ENCODE measurements at regions not wholly inside any gene's neighbourhood (a gene's known extent, or its start where the extent isn't known, plus 50 kb on each side); places are given as distances from the start of the nearest gene placed in this dataset.

DNA sequence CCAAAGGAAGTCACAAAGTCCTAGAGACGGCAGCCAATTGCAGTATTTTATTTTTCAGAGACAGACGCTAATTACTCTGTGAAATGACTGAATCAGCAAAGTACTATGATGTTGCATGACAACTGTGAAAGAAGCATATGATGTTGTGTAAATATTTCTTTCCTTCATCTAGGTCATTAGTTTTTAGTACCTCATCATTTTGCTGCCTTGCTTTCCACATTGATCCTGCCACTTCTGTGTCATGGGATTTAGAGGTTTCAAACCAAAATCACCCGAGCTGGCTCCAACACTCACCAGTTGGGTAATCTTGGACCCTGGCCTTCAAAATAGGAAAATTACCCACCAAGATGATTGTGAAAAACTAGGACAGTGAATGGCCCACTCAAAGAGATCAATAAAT, 585.2 kb downstream of the ACTL7B start:
- ATAC-seq (ENCODE audit: insufficient read depth, low FRiP score): no peak

GRCh38 chr9:108270051-108270450, 585.7 kb downstream of the ACTL7B start:
- Histone ChIP-seq H3K27ac (ENCODE audit: low read depth in 1 of 2, low read length in 1 of 2) (no peak overlapping the region), H3K36me3 (ENCODE audit: control insufficient read depth in 4 of 4, insufficient read depth in 4 of 4, low read length in 4 of 4) (no peaks in the 10 kb centered on the region), H3K4me1 (ENCODE audit: control insufficient read depth in 5 of 5, insufficient read depth in 5 of 5, low read length in 5 of 5) (peaks cover 0 to 26% (median 0%) of the 10 kb centered on the region in 5 donors), H3K9me3 (ENCODE audit: control insufficient read depth in 4 of 4, insufficient read depth in 3 of 4, low read length in 3 of 4) (no peaks in the 10 kb centered on the region), H3K4me3 (no peak overlapping the region), H3K9ac (ENCODE audit: insufficient read depth in 1 of 2, low read length in 2 of 2) (no peak overlapping the region), H3K27me3 (ENCODE audit: control insufficient read depth in 3 of 3, insufficient read depth in 3 of 3, low read length in 2 of 3) (no peaks in the 10 kb centered on the region)
- 92 to 100% methylated on average over 1 of the region's 1 CpG for WGBS, 2 donors
- ATAC-seq (ENCODE audit: insufficient read depth, low FRiP score): no peak
- TF ChIP-seq, protein P1, sequence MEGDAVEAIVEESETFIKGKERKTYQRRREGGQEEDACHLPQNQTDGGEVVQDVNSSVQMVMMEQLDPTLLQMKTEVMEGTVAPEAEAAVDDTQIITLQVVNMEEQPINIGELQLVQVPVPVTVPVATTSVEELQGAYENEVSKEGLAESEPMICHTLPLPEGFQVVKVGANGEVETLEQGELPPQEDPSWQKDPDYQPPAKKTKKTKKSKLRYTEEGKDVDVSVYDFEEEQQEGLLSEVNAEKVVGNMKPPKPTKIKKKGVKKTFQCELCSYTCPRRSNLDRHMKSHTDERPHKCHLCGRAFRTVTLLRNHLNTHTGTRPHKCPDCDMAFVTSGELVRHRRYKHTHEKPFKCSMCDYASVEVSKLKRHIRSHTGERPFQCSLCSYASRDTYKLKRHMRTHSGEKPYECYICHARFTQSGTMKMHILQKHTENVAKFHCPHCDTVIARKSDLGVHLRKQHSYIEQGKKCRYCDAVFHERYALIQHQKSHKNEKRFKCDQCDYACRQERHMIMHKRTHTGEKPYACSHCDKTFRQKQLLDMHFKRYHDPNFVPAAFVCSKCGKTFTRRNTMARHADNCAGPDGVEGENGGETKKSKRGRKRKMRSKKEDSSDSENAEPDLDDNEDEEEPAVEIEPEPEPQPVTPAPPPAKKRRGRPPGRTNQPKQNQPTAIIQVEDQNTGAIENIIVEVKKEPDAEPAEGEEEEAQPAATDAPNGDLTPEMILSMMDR (IDR thresholded peaks at IDR 0.05; ENCODE audit: control extremely low read depth, extremely low read depth): no peak
- no peak for DNase-seq

More for the DNA sequence above, 585.2 kb downstream of the ACTL7B start:
- Histone ChIP-seq H3K27me3 (ENCODE audit: control insufficient read depth in 3 of 3, insufficient read depth in 3 of 3, low read length in 2 of 3) (no peaks in the 10 kb centered on the region), H3K4me3 (no peak overlapping the region), H3K9me3 (ENCODE audit: control insufficient read depth in 4 of 4, insufficient read depth in 3 of 4, low read length in 3 of 4) (no peaks in the 10 kb centered on the region), H3K27ac (ENCODE audit: low read depth in 1 of 2, low read length in 1 of 2) (no peak overlapping the region), H3K9ac (ENCODE audit: insufficient read depth in 1 of 2, low read length in 2 of 2) (no peak overlapping the region), H3K36me3 (ENCODE audit: control insufficient read depth in 4 of 4, insufficient read depth in 4 of 4, low read length in 4 of 4) (no peaks in the 10 kb centered on the region), H3K4me1 (ENCODE audit: control insufficient read depth in 5 of 5, insufficient read depth in 5 of 5, low read length in 5 of 5) (peaks cover 0 to 26% (median 0%) of the 10 kb centered on the region in 5 donors)
- WGBS, 2 donors: 82 to 88% methylated on average over 3 of the region's 3 CpGs
- TF ChIP-seq, protein P1 (IDR thresholded peaks at IDR 0.05; ENCODE audit: control extremely low read depth, extremely low read depth): no peak
- peak; percentile 34 to 63 (median 58) for DNase-seq

- Histone ChIP-seq H3K4me3 (no peak overlapping the region), H3K27ac (ENCODE audit: low read depth in 1 of 2, low read length in 1 of 2) (no peak overlapping the region), H3K9ac (ENCODE audit: insufficient read depth in 1 of 2, low read length in 2 of 2) (no peak overlapping the region), H3K36me3 (ENCODE audit: control insufficient read depth in 4 of 4, insufficient read depth in 4 of 4, low read length in 4 of 4) (no peaks in the 10 kb centered on the region), H3K27me3 (ENCODE audit: control insufficient read depth in 3 of 3, insufficient read depth in 3 of 3, low read length in 2 of 3) (no peaks in the 10 kb centered on the region), H3K9me3 (ENCODE audit: control insufficient read depth in 4 of 4, insufficient read depth in 3 of 4, low read length in 3 of 4) (no peaks in the 10 kb centered on the region), H3K4me1 (ENCODE audit: control insufficient read depth in 5 of 5, insufficient read depth in 5 of 5, low read length in 5 of 5) (peaks cover 0 to 26% (median 0%) of the 10 kb centered on the region in 5 donors)
- 48 to 59% methylated on average over 1 of the region's 1 CpG for WGBS, 2 donors
- TF ChIP-seq, protein P1 (IDR thresholded peaks at IDR 0.05; ENCODE audit: control extremely low read depth, extremely low read depth): no peak
- DNase-seq (no peak), ATAC-seq (ENCODE audit: insufficient read depth, low FRiP score) (no peak)
These were observed 586.4 kb downstream of the ACTL7B start for GRCh38 chr9:108269371-108269770.

- Histone ChIP-seq H3K9ac (ENCODE audit: insufficient read depth in 1 of 2, low read length in 2 of 2) (no peak overlapping the region), H3K4me3 (no peak overlapping the region), H3K36me3 (ENCODE audit: control insufficient read depth in 4 of 4, insufficient read depth in 4 of 4, low read length in 4 of 4) (no peaks in the 10 kb centered on the region), H3K27me3 (ENCODE audit: control insufficient read depth in 3 of 3, insufficient read depth in 3 of 3, low read length in 2 of 3) (no peaks in the 10 kb centered on the region), H3K9me3 (ENCODE audit: control insufficient read depth in 4 of 4, insufficient read depth in 3 of 4, low read length in 3 of 4) (peaks cover 0 to 2% (median 0%) of the 10 kb centered on the region in 4 donors), H3K27ac (ENCODE audit: low read depth in 1 of 2, low read length in 1 of 2) (no peak overlapping the region), H3K4me1 (ENCODE audit: control insufficient read depth in 5 of 5, insufficient read depth in 5 of 5, low read length in 5 of 5) (peaks cover 0 to 4% (median 0%) of the 10 kb centered on the region in 5 donors)
- TF ChIP-seq, protein P1 (IDR thresholded peaks at IDR 0.05; ENCODE audit: control extremely low read depth, extremely low read depth): no peak
- ATAC-seq (ENCODE audit: insufficient read depth, low FRiP score): no peak
- WGBS, 2 donors: 96 to 97% methylated on average over 1 of the region's 1 CpG
- DNase-seq: no peak
These were observed 590.7 kb downstream of the ACTL7B start for GRCh38 chr9:108265065-108265464.
